Fibroblast of upper back skin (primary cell): ENCODE measurements at regions not wholly inside any gene's neighbourhood (a gene's known extent, or its start where the extent isn't known, plus 50 kb on each side); places are given as distances from the start of the nearest gene placed in this dataset.
A peak's percentile ranks its signal among the peaks of the same experiment; 100 is the strongest.

ENCODE experiments used
- DNase-seq: peaks from one replicate; pipeline ENCODE4 v3.0.0-alpha.2; 2013

DNA sequence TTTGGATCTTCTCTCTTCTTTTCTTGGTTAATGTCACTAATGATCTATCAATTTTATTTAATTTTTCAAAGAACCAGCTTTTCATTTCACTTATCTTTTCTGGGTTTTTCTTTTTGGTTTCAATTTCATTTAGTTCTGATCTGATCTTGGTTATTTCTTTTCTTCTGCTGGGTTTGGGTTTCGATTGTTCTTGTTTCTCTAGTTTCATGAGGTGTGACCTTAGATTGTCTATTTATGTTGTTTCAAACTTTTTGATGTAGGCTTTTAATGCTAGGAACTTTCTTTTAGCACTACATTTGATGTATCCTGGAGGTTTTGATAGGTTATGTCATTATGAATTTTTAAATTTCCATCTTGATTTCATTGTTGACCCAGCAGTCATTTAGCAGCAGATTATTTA is 142.3 kb downstream of the C11orf87 start:
- no peak for DNase-seq

DNA sequence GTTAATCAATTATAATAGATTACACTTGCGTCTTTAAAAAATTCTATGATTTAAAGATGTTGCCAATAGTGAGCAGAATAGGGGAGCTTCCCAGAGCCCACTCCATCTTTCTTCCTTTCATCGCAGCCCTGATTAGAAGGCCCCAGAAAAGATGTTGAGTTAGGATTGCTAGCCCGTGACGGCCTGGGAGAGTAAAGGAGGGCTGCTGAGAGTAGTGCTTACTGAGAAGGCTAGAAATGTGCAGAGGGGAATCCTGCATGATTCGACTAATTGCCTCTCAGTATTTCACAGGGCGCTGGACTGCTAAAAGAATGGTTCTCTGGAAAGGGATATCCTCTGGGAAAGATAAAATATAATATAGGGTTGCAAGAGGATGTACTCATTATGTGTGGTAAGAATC is 160.5 kb downstream of the C11orf87 start:
- no peak for DNase-seq

- peak; percentile 50 for DNase-seq
These were observed 162.3 kb downstream of the C11orf87 start for GRCh38 chr11:109584001-109584972.

DNA sequence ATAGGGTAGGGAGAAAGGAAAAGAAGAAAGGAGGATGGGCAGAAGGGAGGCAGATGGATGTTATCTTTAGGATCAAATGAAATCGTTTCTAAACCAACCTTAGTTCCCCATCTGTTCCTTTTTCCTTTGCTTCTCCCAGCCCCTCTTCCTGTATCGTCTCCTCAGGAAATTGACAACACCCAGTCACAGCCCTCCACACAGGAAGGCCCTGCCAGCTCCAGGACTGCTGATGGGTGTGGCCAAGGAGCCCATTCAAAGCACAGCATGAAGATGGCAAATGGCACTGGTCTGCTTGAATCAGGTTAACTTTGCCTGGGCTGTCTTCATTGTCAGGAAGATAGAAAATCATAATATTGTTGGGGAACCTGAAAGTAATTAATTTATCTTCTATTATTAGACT is 164.8 kb downstream of the C11orf87 start:
- no peak for DNase-seq

DNA sequence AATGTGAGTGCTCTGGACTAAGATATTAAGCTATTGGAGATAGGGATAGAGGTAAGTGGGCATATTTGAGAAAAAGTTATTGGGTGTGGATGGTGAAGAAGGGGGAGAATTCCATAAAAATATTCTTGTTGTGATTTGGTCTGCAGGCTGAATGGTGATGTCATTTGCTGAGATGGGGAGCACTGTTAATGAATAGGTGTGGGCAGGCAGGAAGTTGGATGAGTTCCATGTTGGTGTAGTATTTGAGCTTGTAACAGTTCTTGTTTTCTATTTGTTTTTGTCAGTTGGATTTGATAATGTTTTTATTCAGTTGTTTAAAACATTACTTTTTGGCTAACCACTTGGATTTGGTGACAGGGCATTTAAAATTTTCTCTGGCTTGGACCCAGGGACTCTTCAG is 168.8 kb downstream of the C11orf87 start:
- no peak for DNase-seq

DNA sequence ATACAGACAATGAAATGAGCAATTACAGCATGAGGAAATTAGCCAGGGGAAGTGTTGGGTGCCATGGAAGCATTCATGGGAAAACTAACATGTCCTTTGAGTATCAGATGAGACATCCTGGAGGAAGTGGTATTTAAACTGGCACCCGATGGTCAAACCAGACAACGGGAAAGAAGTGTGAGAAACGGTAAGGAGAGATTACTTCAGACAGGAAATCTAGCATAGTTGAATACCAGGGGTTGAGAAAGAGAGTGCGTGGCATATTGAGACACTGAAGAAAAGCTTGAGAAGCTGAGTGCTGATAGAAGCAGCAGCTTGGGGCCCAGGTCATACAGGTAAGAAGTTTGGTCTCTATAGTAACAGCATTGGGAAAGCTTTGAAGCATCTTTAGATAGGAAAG is 175.3 kb downstream of the C11orf87 start:
- no peak for DNase-seq

- DNase-seq, result peak; percentile 62
These were observed 182.8 kb downstream of the C11orf87 start for GRCh38 chr11:109604481-109605400.

DNA sequence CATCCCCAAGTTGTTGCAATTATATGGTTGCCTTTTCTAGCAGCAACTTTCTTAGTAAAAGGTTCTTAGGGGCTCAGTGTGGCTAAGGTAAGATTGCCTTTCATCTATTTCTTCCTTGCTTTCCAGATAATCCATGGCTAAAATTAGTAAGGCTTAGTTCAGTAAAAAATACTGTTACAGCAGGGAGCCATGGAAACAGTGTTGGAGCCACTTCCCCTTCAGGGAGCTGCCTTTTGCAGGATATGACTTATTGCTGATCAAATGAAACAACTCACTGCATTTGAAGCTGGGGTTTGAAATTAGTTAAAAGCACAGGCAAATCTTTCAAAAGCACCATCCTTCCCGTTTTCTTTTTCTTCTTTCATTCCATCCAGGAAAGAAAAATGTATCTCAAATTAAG is 184.3 kb downstream of the C11orf87 start:
- no peak for DNase-seq

- no peak for DNase-seq
These were observed 187.6 kb downstream of the C11orf87 start for GRCh38 chr11:109609454-109610185.

DNA sequence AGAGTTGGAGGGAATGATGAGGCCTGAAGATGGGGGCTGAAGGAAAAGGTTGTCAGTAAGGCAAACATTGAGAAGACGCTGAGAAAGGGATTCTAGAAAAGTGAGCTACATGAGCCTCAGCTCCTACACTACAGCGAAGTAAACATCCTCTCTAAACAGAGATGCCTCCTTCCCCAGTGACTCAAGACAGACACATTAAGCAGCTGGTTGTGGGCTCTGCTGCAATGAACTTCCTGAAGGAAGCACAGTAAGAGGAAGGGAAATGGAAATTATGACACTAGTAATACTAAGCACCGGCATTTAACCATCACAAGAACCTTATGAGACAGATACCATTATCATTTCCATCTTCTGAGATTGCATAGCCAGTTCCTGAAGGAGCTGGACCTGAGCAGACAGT is 190.5 kb downstream of the C11orf87 start:
- DNase-seq, result no peak

DNA sequence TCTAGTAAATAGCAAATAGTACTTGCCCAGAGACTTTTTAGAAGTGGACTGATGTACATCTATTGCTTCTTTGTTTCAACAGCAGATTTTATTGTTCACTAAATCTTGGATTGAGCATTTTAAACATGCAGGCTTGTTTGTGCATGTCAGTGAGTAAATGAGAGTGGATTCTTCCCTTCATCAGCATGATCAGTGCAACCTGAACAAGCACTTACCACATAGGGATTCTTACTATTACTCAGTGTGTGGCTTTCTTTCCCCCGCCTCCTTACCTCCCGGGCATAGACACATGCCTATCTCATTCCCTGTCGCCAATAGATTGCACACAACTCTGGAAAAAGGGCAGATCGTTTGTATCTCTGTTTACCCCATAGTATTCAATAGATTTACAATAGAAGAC is 197.5 kb downstream of the C11orf87 start:
- no peak for DNase-seq

DNA sequence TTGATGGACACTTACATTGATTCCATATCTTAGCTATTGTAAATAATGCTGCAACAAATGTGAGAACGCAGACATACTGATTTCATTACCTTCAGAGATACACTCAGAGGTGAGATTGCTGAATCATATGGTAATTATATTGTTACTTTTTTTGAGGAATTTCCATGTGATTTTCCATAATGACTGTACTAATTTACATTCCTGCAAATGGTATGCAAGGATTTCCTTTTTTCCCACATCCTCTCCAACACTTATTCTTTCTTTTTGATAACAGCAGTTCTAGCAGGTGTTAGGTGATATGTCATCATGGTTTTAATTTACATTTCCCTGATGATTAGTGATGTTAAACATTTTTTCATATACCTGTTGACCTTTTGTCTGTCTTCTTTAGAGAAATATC is 207.7 kb downstream of the C11orf87 start:
- no peak for DNase-seq

GRCh38 chr11:109641549-109641948 is 219.6 kb downstream of the C11orf87 start:
- peak; percentile 46 for DNase-seq

GRCh38 chr11:109644152-109644551 is 222.2 kb downstream of the C11orf87 start:
- DNase-seq, result peak; percentile 2

GRCh38 chr11:109648804-109649203 is 226.8 kb downstream of the C11orf87 start:
- DNase-seq, result no peak

- DNase-seq, result no peak
These were observed 232.1 kb downstream of the C11orf87 start for GRCh38 chr11:109654091-109654490.

- no peak for DNase-seq
These were observed 236.2 kb downstream of the C11orf87 start for GRCh38 chr11:109658190-109658589.

DNA sequence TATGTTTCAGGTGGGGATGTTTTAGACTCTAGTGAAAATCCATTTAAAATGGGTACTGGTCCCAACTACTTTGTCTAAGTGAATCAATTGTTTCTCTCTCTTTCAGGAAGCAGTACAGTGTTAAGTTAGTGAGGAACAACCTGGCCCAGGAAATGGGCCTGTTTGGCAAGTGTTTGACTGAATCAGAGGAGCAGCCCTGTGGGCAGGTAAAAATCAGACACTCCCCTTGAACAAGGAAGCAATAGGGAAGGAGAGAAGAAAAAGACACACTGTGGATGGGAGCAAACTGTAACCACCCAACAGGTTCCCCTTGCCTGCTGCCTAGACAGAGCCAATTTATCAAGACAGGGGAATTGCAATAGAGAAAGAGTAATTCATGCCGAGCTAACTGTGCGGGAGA is 245.7 kb downstream of the C11orf87 start:
- no peak for DNase-seq

DNA sequence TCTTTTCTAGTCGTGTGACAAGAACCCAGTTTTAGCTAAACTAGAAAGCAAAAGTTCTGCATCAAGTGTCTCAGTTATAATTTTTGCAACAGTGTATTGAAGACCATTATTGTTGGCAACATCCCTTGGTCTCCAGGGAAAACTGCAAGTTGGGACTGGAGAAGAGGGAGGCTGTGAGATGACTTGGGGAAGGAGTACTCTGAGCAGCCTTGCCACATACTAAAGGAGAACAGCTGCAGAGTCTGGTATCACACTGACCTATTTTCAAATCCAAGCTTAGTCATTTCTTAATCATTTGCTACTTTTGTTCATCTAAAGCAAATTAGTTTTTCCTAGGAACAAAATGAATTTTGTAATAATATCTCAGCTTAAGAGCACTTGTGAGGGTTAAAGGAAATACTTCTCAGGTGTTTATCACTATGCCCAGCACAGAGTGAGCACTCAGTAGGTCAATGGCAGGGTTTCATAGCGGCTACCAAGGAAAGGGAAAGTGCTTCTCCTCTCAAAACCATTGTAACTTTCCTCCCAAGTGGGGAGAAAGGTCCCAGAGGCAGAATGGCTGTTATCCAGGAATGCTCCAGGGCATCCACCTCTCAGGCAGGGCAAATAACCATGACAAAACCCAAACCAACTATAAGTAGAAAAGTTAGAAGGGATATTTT is 247.1 kb downstream of the C11orf87 start:
- DNase-seq, result no peak

- no peak for DNase-seq
These were observed 255.2 kb downstream of the C11orf87 start for GRCh38 chr11:109677231-109677630.

GRCh38 chr11:109677876-109678275 is 255.9 kb downstream of the C11orf87 start:
- DNase-seq, result peak; percentile 7

GRCh38 chr11:109680127-109680526 is 258.1 kb downstream of the C11orf87 start:
- DNase-seq, result peak; percentile 68
